ENCODE measurements at regions not wholly inside any gene's neighbourhood (a gene's known extent, or its start where the extent isn't known, plus 50 kb on each side); places are given as distances from the start of the nearest gene placed in this dataset.

DNA sequence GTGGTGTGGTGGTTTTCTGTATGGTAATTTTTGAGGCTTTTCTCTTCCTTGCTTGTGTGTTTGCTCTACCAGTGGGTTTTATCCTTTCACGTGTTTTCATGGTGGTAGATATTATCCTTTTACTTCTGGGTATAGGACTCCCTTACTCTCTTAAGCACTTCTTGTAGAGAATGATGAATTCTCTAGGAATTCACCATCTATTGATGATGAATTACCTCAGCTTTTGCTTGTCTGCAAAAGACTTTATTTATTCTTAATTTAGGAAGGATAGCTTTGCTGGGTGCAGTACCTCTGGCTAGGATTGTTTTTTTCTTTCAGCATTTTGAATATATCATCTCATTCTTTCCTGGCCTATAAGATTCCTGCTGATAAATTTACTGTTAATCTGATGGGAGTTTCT lies 415.3 kb downstream of the PDGFC start:
- no peak overlapping the region for H3K27ac ChIP-seq (ENCODE audit: insufficient read depth, low read depth, low read length)
- ChIA-PET POLR2A (no interaction called here), CTCF (no interaction called here)
- no peak overlapping the region for H3K4me2 ChIP-seq (ENCODE audit: insufficient read depth, low read length)
- no peaks in the 10 kb centered on the region for H4K20me1 ChIP-seq (replicated peaks; ENCODE audit: control insufficient read depth, extremely low read depth, insufficient read depth, low read length)
- no peaks in the 10 kb centered on the region for H3K9me3 ChIP-seq (replicated peaks; ENCODE audit: control insufficient read depth, insufficient read depth, low read length)
- no peak overlapping the region for H3K4me3 ChIP-seq (replicated peaks in 1 of 3; ENCODE audit: insufficient read depth in 1 of 3, low read depth in 1 of 3, low read length in 3 of 3)
- H3K9ac ChIP-seq (replicated peaks; ENCODE audit: extremely low read depth, insufficient read depth, low read length), result no peak overlapping the region
- no peaks in the 10 kb centered on the region for H3K36me3 ChIP-seq (ENCODE audit: control insufficient read depth in 2 of 2, extremely low read depth in 1 of 2, insufficient read depth in 2 of 2, low read length in 2 of 2)
- dilution Hi-C loops (cut with MboI; ENCODE audit: extremely low pct_ligation_motif_present, low sequenced_read_pairs) (no loop called here), intact Hi-C loops (cut with micrococcal nuclease) (no loop called here)
- no peak for DNase-seq (ENCODE audit: low read depth, low spot score)
- no peak for FAIRE-seq
- H3K27me3 ChIP-seq (ENCODE audit: control insufficient read depth in 2 of 2, insufficient read depth in 2 of 2, low read length in 2 of 2), result no peaks in the 10 kb centered on the region
- H3K4me1 ChIP-seq (ENCODE audit: control insufficient read depth, extremely low read depth, insufficient read depth, low read length), result peaks cover 6% of the 10 kb centered on the region
- H3K79me2 ChIP-seq (ENCODE audit: control insufficient read depth, insufficient read depth, low read length), result no peaks in the 10 kb centered on the region
- TF ChIP-seq POLR2AphosphoS5 (IDR thresholded peaks at IDR 0.05; ENCODE audit: insufficient read depth, low read depth, low read length) (no peak), POLR2A (IDR thresholded peaks at IDR 0.05; ENCODE audit: low read depth, low read length) (no peak)
- TF ChIP-seq, protein P1, sequence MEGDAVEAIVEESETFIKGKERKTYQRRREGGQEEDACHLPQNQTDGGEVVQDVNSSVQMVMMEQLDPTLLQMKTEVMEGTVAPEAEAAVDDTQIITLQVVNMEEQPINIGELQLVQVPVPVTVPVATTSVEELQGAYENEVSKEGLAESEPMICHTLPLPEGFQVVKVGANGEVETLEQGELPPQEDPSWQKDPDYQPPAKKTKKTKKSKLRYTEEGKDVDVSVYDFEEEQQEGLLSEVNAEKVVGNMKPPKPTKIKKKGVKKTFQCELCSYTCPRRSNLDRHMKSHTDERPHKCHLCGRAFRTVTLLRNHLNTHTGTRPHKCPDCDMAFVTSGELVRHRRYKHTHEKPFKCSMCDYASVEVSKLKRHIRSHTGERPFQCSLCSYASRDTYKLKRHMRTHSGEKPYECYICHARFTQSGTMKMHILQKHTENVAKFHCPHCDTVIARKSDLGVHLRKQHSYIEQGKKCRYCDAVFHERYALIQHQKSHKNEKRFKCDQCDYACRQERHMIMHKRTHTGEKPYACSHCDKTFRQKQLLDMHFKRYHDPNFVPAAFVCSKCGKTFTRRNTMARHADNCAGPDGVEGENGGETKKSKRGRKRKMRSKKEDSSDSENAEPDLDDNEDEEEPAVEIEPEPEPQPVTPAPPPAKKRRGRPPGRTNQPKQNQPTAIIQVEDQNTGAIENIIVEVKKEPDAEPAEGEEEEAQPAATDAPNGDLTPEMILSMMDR (IDR thresholded peaks at IDR 0.05; ENCODE audit: extremely low read depth in 1 of 2, insufficient read depth in 1 of 2, low read depth in 1 of 2, low read length in 2 of 2), result no peak
- TF ChIP-seq, protein P2, sequence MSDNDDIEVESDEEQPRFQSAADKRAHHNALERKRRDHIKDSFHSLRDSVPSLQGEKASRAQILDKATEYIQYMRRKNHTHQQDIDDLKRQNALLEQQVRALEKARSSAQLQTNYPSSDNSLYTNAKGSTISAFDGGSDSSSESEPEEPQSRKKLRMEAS (IDR thresholded peaks at IDR 0.05; ENCODE audit: insufficient read depth, insufficient read length), result no peak
- BruUV-seq (replicated peaks), result no TSS peak
- H3K9me1 ChIP-seq (replicated peaks; ENCODE audit: control insufficient read depth, extremely low read depth, insufficient read depth, low read length), result no peaks in the 10 kb centered on the region
- no peak overlapping the region for H2AFZ ChIP-seq (ENCODE audit: low read depth, low read length)

- Histone ChIP-seq H3K36me3 (ENCODE audit: control insufficient read depth in 2 of 2, extremely low read depth in 1 of 2, insufficient read depth in 2 of 2, low read length in 2 of 2) (no peaks in the 10 kb centered on the region), H4K20me1 (replicated peaks; ENCODE audit: control insufficient read depth, extremely low read depth, insufficient read depth, low read length) (no peaks in the 10 kb centered on the region), H3K4me2 (ENCODE audit: insufficient read depth, low read length) (no peak overlapping the region), H3K4me3 (replicated peaks in 1 of 3; ENCODE audit: insufficient read depth in 1 of 3, low read depth in 1 of 3, low read length in 3 of 3) (no peak overlapping the region), H3K27ac (ENCODE audit: insufficient read depth, low read depth, low read length) (no peak overlapping the region), H3K4me1 (ENCODE audit: control insufficient read depth, extremely low read depth, insufficient read depth, low read length) (no peaks in the 10 kb centered on the region), H3K9ac (replicated peaks; ENCODE audit: extremely low read depth, insufficient read depth, low read length) (no peak overlapping the region), H2AFZ (ENCODE audit: low read depth, low read length) (no peak overlapping the region), H3K79me2 (ENCODE audit: control insufficient read depth, insufficient read depth, low read length) (no peaks in the 10 kb centered on the region), H3K27me3 (ENCODE audit: control insufficient read depth in 2 of 2, insufficient read depth in 2 of 2, low read length in 2 of 2) (no peaks in the 10 kb centered on the region), H3K9me3 (replicated peaks; ENCODE audit: control insufficient read depth, insufficient read depth, low read length) (no peaks in the 10 kb centered on the region), H3K9me1 (replicated peaks; ENCODE audit: control insufficient read depth, extremely low read depth, insufficient read depth, low read length) (no peaks in the 10 kb centered on the region)
- no peak for TF ChIP-seq POLR2A (IDR thresholded peaks at IDR 0.05; ENCODE audit: low read depth, low read length)
- no peak for TF ChIP-seq GATA2 (IDR thresholded peaks at IDR 0.05; ENCODE audit: insufficient read depth, insufficient read length, low read depth, low read length)
- TF ChIP-seq MYC (IDR thresholded peaks at IDR 0.05; ENCODE audit: low read depth, low read length), result no peak
- no peak for TF ChIP-seq EZH2 (IDR thresholded peaks at IDR 0.05; ENCODE audit: borderline replicate concordance, low read depth, low read length, severe bottlenecking)
- TF ChIP-seq, protein P2 (IDR thresholded peaks at IDR 0.05; ENCODE audit: insufficient read depth, insufficient read length), result no peak
- no peak for TF ChIP-seq POLR2AphosphoS5 (IDR thresholded peaks at IDR 0.05; ENCODE audit: insufficient read depth, low read depth, low read length)
- no peak for TF ChIP-seq JUN (IDR thresholded peaks at IDR 0.05; ENCODE audit: borderline replicate concordance, insufficient read depth, insufficient read length, low read depth)
- TF ChIP-seq, protein P1 (IDR thresholded peaks at IDR 0.05; ENCODE audit: extremely low read depth in 1 of 2, insufficient read depth in 1 of 2, low read depth in 1 of 2, low read length in 2 of 2), result no peak
- TF ChIP-seq FOS (IDR thresholded peaks at IDR 0.05; ENCODE audit: borderline replicate concordance, insufficient read depth, low read length), result no peak
- FAIRE-seq, result no peak
- intact Hi-C loops (cut with micrococcal nuclease) (no loop called here), dilution Hi-C loops (cut with MboI; ENCODE audit: extremely low pct_ligation_motif_present, low sequenced_read_pairs) (no loop called here)
- BruUV-seq (replicated peaks), result no TSS peak
- ChIA-PET POLR2A (no interaction called here), CTCF (interaction anchor here (1.0 to 1.7 kb wide), 3 partner anchors 8 to 76 kb away, joined by 3 to 6 read pairs (median 3); no protein-coding TSS in a partner anchor)
- DNase-seq (ENCODE audit: low read depth, low spot score), result no peak
Observed at GRCh38 chr4:156553659-156554058, 417.9 kb downstream of the PDGFC start.

All from endothelial cell of umbilical vein (primary cell).